HCT116 (cell line): ENCODE measurements at regions not wholly inside any gene's neighbourhood (a gene's known extent, or its start where the extent isn't known, plus 50 kb on each side); places are given as distances from the start of the nearest gene placed in this dataset.

Source experiments
- ATAC-seq: fragments of 200-7000 bp; cut with Tn5 transposase; 2 replicates; pipeline ENCODE4 v1.9.1; 2020; ENCODE audit warnings: mild to moderate bottlenecking, moderate library complexity
- BruUV-seq: library from RNA; stranded (reverse); fragments of 400-500 nt; replicated peaks from 2 replicates; lab custom pipeline; 2021; lab: Mats Ljungman, UMichigan
- CTCF ChIA-PET: fragments of 300-600 bp; sonication (Branson Sonifier 250); formaldehyde crosslinking; loops from one replicate; lab custom pipeline; 2021; ENCODE audit warnings: antibody characterized with exemption; lab: Charles Lee
- POLR2A ChIA-PET: fragments of 300-600, 350-600 bp; sonication (Branson Sonifier 250); formaldehyde crosslinking; loops from one replicate; lab custom pipeline; 2021; ENCODE audit warnings: antibody characterized with exemption; lab: Charles Lee
- RAD21 ChIA-PET, 2 experiments: fragments of 300-600 bp; sonication (Branson Sonifier 250); formaldehyde crosslinking; loops; one replicate each; lab custom pipeline; 2023; ENCODE audit warnings: low total read pairs in 2 of 2; ENCODE audit not compliant: uncharacterized antibody in 2 of 2, unreplicated experiment in 2 of 2, low non-redundant PET in 1 of 2; lab: Charles Lee
- DNase-seq: peaks from one replicate; pipeline ENCODE4 v3.0.0-alpha.2; 2010; ENCODE audit warnings: low read depth, low spot score
- H2AFZ ChIP-seq: fragments of 200-600 bp; shearing (Covaris generic), sonication (generic); 2 replicates; pipeline ENCODE4 v1.6.1; 2017; ENCODE audit warnings: low read depth, mixed run types, mixed read lengths, antibody characterized with exemption, low read length; ENCODE audit not compliant: poor library complexity, severe bottlenecking
- H3K27ac ChIP-seq: 2 replicates; pipeline ENCODE4 v1.5.1; 2012; ENCODE audit warnings: low read depth, low read length
- H3K27me3 ChIP-seq: fragments of 200-600 bp; sonication (generic); 2 replicates; pipeline ENCODE4 v1.6.1; 2016; ENCODE audit warnings: mixed run types, low read length, mixed read lengths; ENCODE audit not compliant: insufficient read depth
- H3K36me3 ChIP-seq, 2 experiments: fragments of 200-500 bp in 1 of 2; fragments of 200-600 bp in 1 of 2; sonication (Bioruptor generic) in 1 of 2; sonication (generic) in 1 of 2; 2 replicates each; pipeline versions ENCODE4 v1.5.1 to v1.6.1; 2014 to 2016; ENCODE audit warnings: low read length in 2 of 2, inconsistent platforms in 1 of 2, mixed read lengths in 1 of 2, mixed run types in 1 of 2; ENCODE audit not compliant: insufficient read depth in 2 of 2, control insufficient read depth in 1 of 2
- H3K4me1 ChIP-seq, 2 experiments: fragments of 200-600 bp in 1 of 2; sonication (generic) in 1 of 2; 2 replicates each; pipeline versions ENCODE4 v1.5.1 to v1.6.1; 2012 to 2017; ENCODE audit warnings: low read length in 2 of 2, inconsistent platforms in 1 of 2, mild to moderate bottlenecking in 1 of 2, mixed read lengths in 1 of 2, mixed run types in 1 of 2, moderate library complexity in 1 of 2; ENCODE audit not compliant: insufficient read depth in 2 of 2, control insufficient read depth in 1 of 2
- H3K4me2 ChIP-seq: fragments of 200-600 bp; sonication (generic); 2 replicates; pipeline ENCODE4 v1.6.1; 2017; ENCODE audit warnings: mixed run types, low read length, mixed read lengths
- H3K4me3 ChIP-seq, 2 experiments: fragments of 200-600 bp in 1 of 2; sonication (generic) in 1 of 2; replicated peaks in 1 of 2; 2 replicates each; pipeline ENCODE4 v1.5.1; 2011 to 2016; ENCODE audit warnings: low read length in 2 of 2, control low read depth in 1 of 2, low read depth in 1 of 2, mild to moderate bottlenecking in 1 of 2, mixed read lengths in 1 of 2, mixed run types in 1 of 2
- H3K79me2 ChIP-seq: fragments of 200-600 bp; sonication (generic); 2 replicates; pipeline ENCODE4 v1.6.1; 2017; ENCODE audit warnings: mild to moderate bottlenecking, mixed run types, low read length, moderate library complexity, mixed read lengths; ENCODE audit not compliant: insufficient read depth
- H3K9ac ChIP-seq: fragments of 200-600 bp; sonication (generic); 2 replicates; pipeline ENCODE4 v1.6.1; 2016; ENCODE audit warnings: low read length, mixed read lengths
- H3K9me2 ChIP-seq: fragments of 200-600 bp; sonication (generic), shearing (Covaris generic); 2 replicates; pipeline ENCODE4 v1.6.1; 2017; ENCODE audit warnings: mixed run types, mild to moderate bottlenecking, moderate library complexity; ENCODE audit not compliant: insufficient read depth
- H3K9me3 ChIP-seq, 2 experiments: fragments of 200-500 bp in 1 of 2; fragments of 200-600 bp in 1 of 2; sonication (Bioruptor generic) in 1 of 2; sonication (generic) in 1 of 2; 2 replicates each; pipeline ENCODE4 v1.6.1; 2014 to 2017; ENCODE audit warnings: low read length in 2 of 2, mixed read lengths in 2 of 2, inconsistent platforms in 1 of 2, low read depth in 1 of 2, mild to moderate bottlenecking in 1 of 2, mixed run types in 1 of 2, moderate library complexity in 1 of 2; ENCODE audit not compliant: control insufficient read depth in 1 of 2, insufficient read depth in 1 of 2
- H4K20me1 ChIP-seq: fragments of 200-600 bp; sonication (generic), shearing (Covaris generic); 2 replicates; pipeline ENCODE4 v1.6.1; 2017; ENCODE audit warnings: mixed run types, mild to moderate bottlenecking, moderate library complexity; ENCODE audit not compliant: insufficient read depth
- CBX3 ChIP-seq: IDR thresholded peaks from 2 replicates; pipeline ENCODE4 v1.6.1; 2012; ENCODE audit warnings: low read depth
- ELF1 ChIP-seq: IDR thresholded peaks from 2 replicates; pipeline ENCODE4 v1.6.1; 2012; ENCODE audit warnings: low read depth, borderline replicate concordance
- EZH2 ChIP-seq: fragments of 200-600 bp; sonication (generic); IDR thresholded peaks from 2 replicates; pipeline ENCODE4 v1.6.1; 2017; ENCODE audit warnings: antibody characterized with exemption, mixed run types
- EZH2phosphoT487 ChIP-seq: fragments of 200-600 bp; IDR thresholded peaks from 2 replicates; pipeline ENCODE4 v1.6.1; 2018; ENCODE audit warnings: antibody characterized with exemption, borderline replicate concordance
- FOSL1 ChIP-seq: IDR thresholded peaks from 2 replicates; pipeline ENCODE4 v1.6.1; 2012; ENCODE audit warnings: low read depth
- SIN3A ChIP-seq: IDR thresholded peaks from 2 replicates; pipeline ENCODE4 v1.6.1; 2012; ENCODE audit warnings: low read depth
- SP1 ChIP-seq: IDR thresholded peaks from 2 replicates; pipeline ENCODE4 v1.6.1; 2012; ENCODE audit warnings: low read depth
- SRF ChIP-seq: IDR thresholded peaks from 2 replicates; pipeline ENCODE4 v1.6.1; 2012; ENCODE audit warnings: low read depth
- TCF7L2 ChIP-seq: IDR thresholded peaks from 2 replicates; pipeline ENCODE4 v1.7.0; 2011; ENCODE audit warnings: borderline replicate concordance, inconsistent platforms; ENCODE audit not compliant: insufficient read depth, insufficient read length; ENCODE audit errors: extremely low read depth
- ZFX ChIP-seq: fragments of 450-650 bp; IDR thresholded peaks from 2 replicates; pipeline ENCODE4 v1.6.1; 2017
- ZNF274 ChIP-seq: fragments of 200-500 bp; sonication (Bioruptor generic); IDR thresholded peaks from 2 replicates; pipeline ENCODE4 v1.6.1; 2014; ENCODE audit warnings: mild to moderate bottlenecking, low read depth, low read length, inconsistent platforms
- intact Hi-C: fragments of 100-400 bp; cut with micrococcal nuclease; formaldehyde crosslinking; loops from 2 replicates; pipeline ENCODE4 v1.10.0; 2022
- TF ChIP-seq, protein P1 (sequence below): IDR thresholded peaks from 2 replicates; pipeline ENCODE4 v1.6.1; 2012
- TF ChIP-seq, protein P2 (sequence below): IDR thresholded peaks from 2 replicates; pipeline ENCODE4 v1.6.1; 2011; ENCODE audit warnings: mild to moderate bottlenecking, low read length, moderate library complexity; ENCODE audit not compliant: insufficient replicate concordance; ENCODE audit errors: extremely low read depth

DNA sequence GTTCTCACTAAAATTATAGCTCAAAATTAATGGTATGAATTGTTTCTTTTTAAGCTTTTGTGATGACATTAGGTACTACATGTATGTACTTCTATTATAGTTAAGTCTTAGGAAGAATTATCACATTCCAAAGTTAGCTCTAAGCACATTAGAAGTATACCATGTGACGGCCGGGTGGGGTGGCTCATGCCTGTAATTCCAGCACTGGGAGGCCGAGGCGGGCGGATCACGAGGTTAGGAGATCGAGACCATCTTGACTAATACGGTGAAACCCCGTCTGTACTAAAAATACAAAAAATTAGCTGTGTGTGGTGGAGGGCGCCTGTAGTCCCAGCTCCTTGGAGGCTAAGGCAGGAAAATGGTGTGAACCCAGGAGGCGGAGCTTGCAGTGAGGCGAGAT lies 1265.1 kb upstream of the SPRY2 start:
- ChIA-PET CTCF (no interaction called here), POLR2A (no interaction called here)
- no TSS peak for BruUV-seq
- Histone ChIP-seq H3K9ac (no peak overlapping the region), H3K9me3 (no peaks in the 10 kb centered on the region), H3K79me2 (no peaks in the 10 kb centered on the region), H3K36me3 (no peaks in the 10 kb centered on the region), H2AFZ (no peak overlapping the region), H3K4me2 (no peak overlapping the region), H3K4me1 (no peaks in the 10 kb centered on the region), H4K20me1 (no peaks in the 10 kb centered on the region), H3K9me2 (no peaks in the 10 kb centered on the region), H3K27ac (no peak overlapping the region), H3K4me3 (no peak overlapping the region), H3K27me3 (no peaks in the 10 kb centered on the region)
- intact Hi-C loops: no loop called here
- DNase-seq (no peak), ATAC-seq (no peak)
- TF ChIP-seq, protein P1, sequence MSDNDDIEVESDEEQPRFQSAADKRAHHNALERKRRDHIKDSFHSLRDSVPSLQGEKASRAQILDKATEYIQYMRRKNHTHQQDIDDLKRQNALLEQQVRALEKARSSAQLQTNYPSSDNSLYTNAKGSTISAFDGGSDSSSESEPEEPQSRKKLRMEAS: no peak
- no peak for TF ChIP-seq SP1
- TF ChIP-seq SRF: no peak
- TF ChIP-seq ZFX: no peak
- TF ChIP-seq CBX3: no peak
- TF ChIP-seq EZH2: no peak
- no peak for TF ChIP-seq TCF7L2
- no peak for TF ChIP-seq EZH2phosphoT487
- TF ChIP-seq SIN3A: no peak
- TF ChIP-seq, protein P2, sequence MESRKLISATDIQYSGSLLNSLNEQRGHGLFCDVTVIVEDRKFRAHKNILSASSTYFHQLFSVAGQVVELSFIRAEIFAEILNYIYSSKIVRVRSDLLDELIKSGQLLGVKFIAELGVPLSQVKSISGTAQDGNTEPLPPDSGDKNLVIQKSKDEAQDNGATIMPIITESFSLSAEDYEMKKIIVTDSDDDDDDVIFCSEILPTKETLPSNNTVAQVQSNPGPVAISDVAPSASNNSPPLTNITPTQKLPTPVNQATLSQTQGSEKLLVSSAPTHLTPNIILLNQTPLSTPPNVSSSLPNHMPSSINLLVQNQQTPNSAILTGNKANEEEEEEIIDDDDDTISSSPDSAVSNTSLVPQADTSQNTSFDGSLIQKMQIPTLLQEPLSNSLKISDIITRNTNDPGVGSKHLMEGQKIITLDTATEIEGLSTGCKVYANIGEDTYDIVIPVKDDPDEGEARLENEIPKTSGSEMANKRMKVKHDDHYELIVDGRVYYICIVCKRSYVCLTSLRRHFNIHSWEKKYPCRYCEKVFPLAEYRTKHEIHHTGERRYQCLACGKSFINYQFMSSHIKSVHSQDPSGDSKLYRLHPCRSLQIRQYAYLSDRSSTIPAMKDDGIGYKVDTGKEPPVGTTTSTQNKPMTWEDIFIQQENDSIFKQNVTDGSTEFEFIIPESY: no peak
- no peak for TF ChIP-seq ELF1
- TF ChIP-seq ZNF274: no peak
- TF ChIP-seq FOSL1: no peak
- TF ChIP-seq, all 23 proteins: peak for 0
- RAD21 ChIA-PET: no interaction called here
